NCI-H2081 (cell line): ENCODE measurements at regions not wholly inside any gene's neighbourhood (a gene's known extent, or its start where the extent isn't known, plus 50 kb on each side); places are given as distances from the start of the nearest gene placed in this dataset.

Experiments used
- DNase-seq, 2 experiments: peaks; one replicate each; lab custom pipeline; 2025; lab: John Stamatoyannopoulos, UW

DNA sequence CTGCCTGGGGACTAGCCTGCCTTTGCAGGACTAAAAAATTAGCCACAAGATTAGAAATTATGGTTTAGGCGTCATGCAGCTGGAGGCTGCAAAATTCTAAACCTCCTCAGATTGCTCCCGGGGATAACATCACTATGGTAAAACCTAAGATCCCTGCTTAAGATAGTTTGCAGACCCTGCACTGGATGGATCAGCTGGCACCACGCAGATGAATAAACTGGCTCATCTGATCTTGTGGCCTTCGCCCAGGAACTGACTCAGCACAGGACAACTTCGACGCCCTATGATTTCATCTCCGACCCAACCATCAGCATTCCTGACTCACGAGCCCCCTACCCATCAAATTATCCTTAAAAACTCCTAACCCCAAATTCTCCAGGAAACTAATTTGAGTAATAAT, 482.4 kb downstream of the SPRY1 start:
- DNase-seq = no peak

DNA sequence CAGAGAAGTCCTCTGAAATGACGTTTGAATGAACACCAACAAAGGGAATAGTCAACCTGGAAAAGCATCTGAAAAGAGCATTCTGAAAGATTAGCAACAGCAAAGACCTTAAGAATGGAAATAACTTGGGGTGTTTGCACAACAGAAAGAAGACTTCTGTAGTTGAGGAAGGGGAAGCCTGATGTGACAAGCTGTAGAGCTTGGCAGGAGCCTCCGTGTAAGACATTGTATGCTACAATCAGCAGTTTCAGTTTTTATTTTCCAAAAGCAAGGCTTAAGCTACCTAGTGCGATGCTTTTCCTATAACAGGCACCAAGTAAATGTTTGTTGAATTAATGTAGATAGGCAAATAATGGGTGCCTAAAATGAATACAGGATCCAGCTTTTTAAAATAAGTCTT, 484.0 kb downstream of the SPRY1 start:
- DNase-seq = no peak

GRCh38 chr4:123884922-123885321, 488.3 kb downstream of the SPRY1 start:
- DNase-seq = no peak

DNA sequence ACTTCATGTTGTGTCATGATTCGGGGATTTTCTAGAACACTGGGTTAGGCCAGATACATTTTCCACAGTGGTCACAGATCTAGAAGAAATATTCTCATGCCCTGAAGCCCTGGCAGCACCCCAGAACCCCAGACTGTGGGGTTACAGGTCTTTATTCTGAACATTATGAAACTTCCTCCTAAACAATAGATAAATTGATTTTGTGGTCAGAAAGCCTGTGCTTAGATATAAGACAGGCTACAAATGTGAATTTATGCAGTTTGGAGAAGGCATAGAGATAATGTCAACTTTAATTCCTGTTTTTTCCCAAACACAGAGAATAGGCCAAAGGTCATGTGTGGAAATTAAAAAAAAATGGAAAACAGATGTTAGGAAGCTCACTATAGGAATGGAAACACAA, 492.9 kb downstream of the SPRY1 start:
- no peak for DNase-seq

DNA sequence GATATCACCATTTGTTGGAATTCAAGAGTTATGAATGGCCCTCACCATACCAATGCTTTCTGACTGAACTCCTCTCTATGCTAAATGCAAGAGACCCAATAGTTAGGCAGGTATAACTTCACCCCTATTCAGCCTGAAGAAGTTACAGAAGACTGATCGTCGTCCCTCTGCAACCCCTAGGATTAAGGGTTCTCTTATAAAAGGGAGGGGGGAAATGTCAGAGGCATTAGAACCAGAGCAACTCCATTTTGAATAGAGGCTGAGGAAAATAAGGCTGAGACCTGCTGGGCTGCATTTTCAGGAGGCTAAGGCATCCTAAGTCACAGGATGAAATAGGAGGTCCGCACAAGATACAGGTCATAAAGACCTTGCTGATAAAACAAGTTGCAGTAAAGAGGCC, 494.3 kb downstream of the SPRY1 start:
- DNase-seq = no peak

DNA sequence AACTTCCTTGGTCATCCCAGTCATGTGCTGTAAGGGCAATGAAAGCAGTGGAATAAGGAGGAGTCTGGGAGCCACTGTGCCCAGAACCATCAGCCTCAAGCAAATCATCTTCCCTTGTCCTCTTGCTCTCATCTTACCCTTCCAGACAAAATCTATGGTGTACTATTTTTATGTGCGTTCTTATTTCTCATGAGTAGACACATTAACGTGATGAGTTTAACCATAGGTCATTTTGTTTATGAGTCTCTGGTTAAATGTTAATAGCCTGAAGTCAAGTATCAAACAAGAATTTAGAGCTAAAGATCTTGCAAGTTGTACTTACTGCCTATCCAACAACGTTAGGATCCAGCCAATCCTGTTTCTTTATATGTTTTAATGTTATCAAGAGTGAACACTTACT, 495.3 kb downstream of the SPRY1 start:
- no peak for DNase-seq

DNA sequence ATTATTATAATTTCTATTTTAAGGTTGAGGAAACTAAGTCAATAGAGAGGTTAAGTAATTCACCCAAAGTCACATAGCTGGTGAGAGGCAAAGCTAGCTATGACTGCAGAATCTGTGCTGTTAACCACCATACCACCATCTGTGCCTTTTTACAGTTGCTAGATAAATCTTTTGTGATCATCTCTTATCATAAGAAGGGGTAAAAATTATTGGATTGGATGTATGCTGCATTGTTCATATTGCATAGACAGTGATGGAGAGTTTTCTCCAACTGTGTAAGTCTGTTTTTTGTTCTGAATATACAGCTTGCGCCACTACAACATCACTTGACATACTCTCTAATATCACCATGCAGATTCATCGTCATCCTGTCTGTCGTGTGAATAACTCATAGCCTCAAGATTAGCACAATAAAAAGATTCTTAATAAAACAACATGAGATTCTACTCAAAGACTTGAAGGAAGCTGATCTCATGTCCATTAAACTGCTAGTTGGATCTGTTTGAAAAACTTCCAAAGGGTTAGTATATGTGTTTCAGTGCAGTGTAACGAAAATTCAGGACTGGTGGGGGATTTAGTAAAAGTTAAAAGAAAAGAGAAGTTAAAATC, 495.9 kb downstream of the SPRY1 start:
- no peak for DNase-seq

DNA sequence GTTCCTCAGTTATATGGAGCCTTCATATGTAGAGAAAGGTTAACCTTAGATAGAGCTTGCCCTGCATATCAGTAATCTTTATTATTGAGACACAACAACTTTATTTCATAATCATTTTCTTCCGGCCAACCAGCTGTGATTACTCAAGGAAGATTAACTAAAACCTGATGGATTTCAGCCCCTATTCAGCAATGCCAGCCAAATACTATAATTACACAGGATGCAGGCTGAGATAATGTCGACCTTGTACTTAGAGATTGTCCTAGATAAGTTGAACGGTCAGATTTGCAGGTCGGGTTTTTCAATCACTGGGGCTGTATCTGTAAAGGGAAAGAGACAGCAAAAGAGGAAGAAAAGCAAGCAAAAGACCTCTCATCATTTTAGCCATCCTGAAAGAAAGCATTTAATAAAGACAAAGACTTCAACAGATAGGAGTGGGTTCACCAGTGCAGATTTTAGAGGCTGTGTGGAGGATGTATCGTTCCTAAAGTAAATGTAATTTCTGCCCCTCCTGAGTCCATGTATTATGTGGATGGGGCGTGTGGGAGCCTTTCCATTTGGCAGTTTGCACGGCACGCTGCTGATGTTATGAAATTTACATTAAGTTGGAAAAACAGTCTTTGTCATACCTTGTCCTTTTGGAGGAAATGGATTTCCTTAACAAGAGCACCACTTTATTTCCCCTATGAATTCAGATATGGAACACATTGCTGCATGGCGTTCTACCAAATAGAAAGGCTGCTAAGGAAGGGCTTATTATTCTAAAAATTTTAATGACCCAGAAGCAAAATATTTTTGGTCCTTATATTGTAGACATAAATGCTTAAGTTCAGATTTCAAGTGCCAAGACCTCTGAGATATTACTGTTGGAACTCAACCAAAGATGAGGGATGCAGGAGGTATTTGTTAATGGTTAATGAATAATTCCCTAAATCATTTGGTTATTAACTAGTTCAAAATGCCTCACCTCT, 496.7 kb downstream of the SPRY1 start:
- DNase-seq = peak; percentile 9 to 60

DNA sequence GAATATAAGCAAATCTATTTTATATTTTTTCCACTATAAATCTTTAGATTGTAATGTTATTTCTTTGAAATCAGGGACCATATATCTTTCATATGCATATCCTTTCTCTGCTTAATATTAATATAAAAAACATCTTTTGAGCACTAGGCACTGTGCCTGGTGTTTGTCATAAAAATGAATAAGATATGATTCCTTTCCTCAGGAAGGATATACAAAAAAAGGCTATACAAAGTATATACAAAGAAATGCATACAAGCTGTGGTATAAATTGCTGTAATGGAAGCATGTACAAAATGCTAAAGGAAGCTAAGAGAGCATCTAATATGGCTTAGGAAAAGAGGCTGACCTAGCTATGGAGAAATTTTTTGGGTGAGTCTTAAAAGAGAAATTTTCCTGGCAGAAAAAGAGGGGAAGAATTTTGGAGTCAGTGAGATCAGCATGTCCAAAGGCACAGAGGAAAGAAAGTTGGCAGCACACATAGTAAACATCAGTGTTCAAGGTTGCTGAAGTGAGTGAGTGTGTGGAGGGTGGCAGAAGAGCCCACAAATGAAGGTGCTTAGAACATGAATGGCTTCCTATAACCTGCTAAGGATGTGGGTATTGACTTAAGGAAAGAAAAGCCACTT, 500.0 kb downstream of the SPRY1 start:
- DNase-seq = no peak

- no peak for DNase-seq
These were observed 502.5 kb downstream of the SPRY1 start for GRCh38 chr4:123898946-123899666.

DNA sequence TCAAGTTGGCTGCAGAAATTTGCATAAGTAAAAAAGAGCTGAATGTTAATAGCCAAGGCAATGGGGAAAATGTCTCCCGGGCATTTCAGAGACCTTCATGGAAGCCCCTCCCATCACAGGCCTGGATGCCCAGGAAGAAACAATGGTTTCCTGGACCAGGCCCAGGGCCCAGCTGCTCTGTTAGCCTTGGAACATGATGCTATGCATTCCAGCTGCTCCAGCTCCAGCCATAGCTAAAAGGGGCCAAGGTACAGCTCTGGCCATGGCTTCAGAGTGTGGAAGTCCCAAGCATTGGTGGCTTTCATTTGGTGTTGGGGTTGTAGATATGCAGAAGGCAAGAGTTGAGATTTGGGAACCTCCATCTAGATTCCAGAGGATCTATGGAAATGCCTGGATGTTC, 508.3 kb downstream of the SPRY1 start:
- DNase-seq = no peak

DNA sequence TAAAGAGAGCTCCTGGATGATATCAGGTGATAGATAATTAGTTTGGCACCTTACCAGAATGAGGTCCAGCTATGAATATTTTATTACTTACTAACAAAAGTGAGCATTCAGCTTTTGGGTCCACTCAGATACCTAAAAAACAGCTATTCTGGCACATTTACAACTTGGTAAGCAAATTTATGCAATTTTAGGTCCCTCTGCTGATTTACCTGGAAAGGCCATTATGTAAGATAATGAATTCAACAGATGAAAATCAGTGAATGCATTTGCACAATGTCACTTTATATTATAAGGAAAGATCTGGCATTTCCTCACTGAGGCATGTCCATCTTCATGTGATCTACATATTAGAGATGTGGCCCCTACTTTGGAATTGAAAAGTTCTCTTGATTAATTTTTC, 517.0 kb downstream of the SPRY1 start:
- peak in 1 of 2 experiments; percentile 18 for DNase-seq

DNA sequence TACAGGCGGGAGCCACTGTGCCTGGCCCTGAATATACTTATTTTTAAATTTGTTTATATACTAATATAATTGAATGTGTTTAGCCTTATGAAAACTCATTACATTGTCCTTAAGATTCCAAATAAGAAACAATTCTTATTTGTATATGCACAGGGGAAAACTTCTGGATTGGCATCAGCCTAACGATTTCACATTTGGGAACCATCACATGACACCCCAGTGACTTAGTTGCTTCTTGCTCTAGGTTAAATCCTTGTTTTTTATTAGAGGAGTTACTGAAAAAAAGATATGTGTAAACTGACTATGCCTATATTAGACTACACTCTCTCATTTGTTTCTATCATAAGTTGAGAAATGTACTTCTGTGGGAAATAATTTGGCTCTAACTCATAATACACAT, 520.2 kb downstream of the SPRY1 start:
- no peak for DNase-seq

- DNase-seq = no peak
These were observed 523.0 kb downstream of the SPRY1 start for GRCh38 chr4:123919576-123920098.

- no peak for DNase-seq
These were observed 524.7 kb downstream of the SPRY1 start for GRCh38 chr4:123921339-123921738.

- no peak for DNase-seq
These were observed 526.3 kb downstream of the SPRY1 start for GRCh38 chr4:123922847-123923246.

- no peak for DNase-seq
These were observed 527.9 kb downstream of the SPRY1 start for GRCh38 chr4:123924536-123924935.

- no peak for DNase-seq
These were observed 533.0 kb downstream of the SPRY1 start for GRCh38 chr4:123929565-123929964.

DNA sequence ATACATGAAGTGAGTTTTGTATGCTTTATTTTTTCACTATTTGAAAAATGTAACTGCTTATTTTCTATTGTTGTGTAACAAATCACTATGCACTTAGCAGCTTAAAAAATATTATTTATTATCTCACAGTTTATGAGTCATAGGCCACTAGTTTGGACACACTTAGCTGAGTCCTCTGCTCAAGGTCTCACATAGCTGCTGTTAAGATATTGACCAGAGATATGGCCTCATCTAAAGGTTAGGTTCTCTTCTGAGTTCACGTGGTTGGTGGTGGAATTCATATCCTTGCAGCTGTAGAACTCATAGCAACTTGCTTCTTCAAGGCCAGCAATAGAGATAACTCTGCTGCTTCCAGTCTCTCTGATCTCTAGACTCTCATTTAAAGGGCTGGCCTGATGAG, 534.4 kb downstream of the SPRY1 start:
- no peak for DNase-seq

- DNase-seq = no peak
These were observed 537.5 kb downstream of the SPRY1 start for GRCh38 chr4:123934096-123934495.

GRCh38 chr4:123936621-123937043, 540.0 kb downstream of the SPRY1 start:
- no peak for DNase-seq

GRCh38 chr4:123937581-123937980, 541.0 kb downstream of the SPRY1 start:
- no peak for DNase-seq
